SU-DHL-6 (cell line): ENCODE measurements at regions not wholly inside any gene's neighbourhood (a gene's known extent, or its start where the extent isn't known, plus 50 kb on each side); places are given as distances from the start of the nearest gene placed in this dataset.

Experiments used
- EZH2phosphoT487 ChIP-seq: fragments of 200-600 bp; sonication (generic), shearing (Covaris generic); conservative IDR thresholded peaks from 2 replicates; pipeline ENCODE4 v1.6.1; 2018; ENCODE audit warnings: mild to moderate bottlenecking, antibody characterized with exemption, low read length, moderate library complexity, mixed read lengths
- TF ChIP-seq, protein P1 (sequence below): fragments of 200-600 bp; sonication (generic); IDR thresholded peaks from one replicate; pipeline ENCODE4 v1.5.1; 2017; ENCODE audit warnings: antibody characterized with exemption, mild to moderate bottlenecking, low read length, moderate library complexity; ENCODE audit not compliant: insufficient read depth, poor library complexity, severe bottlenecking

DNA sequence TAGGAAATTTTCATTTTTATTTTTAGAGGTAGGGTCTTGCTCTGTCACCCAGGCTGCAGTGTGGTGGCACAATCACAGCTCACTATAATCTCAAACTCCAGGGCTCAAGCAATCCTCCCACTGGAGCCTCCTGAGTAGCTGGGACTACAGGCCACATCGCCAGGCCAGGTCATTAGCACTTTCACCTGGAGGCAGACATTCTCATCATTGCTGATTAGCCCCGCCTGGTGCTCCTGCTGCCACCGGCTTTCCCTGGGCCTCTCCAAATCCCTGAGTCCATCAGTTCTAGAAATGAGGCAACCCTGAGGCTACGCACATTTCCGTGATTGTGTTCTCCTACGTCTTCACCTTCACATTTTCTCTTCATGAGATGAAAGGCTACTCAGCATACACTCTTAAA lies 607.7 kb upstream of the NRSN1 start:
- TF ChIP-seq, protein P1, sequence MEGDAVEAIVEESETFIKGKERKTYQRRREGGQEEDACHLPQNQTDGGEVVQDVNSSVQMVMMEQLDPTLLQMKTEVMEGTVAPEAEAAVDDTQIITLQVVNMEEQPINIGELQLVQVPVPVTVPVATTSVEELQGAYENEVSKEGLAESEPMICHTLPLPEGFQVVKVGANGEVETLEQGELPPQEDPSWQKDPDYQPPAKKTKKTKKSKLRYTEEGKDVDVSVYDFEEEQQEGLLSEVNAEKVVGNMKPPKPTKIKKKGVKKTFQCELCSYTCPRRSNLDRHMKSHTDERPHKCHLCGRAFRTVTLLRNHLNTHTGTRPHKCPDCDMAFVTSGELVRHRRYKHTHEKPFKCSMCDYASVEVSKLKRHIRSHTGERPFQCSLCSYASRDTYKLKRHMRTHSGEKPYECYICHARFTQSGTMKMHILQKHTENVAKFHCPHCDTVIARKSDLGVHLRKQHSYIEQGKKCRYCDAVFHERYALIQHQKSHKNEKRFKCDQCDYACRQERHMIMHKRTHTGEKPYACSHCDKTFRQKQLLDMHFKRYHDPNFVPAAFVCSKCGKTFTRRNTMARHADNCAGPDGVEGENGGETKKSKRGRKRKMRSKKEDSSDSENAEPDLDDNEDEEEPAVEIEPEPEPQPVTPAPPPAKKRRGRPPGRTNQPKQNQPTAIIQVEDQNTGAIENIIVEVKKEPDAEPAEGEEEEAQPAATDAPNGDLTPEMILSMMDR = no peak
- no peak for TF ChIP-seq EZH2phosphoT487
